ENCODE measurements at regions not wholly inside any gene's neighbourhood (a gene's known extent, or its start where the extent isn't known, plus 50 kb on each side); places are given as distances from the start of the nearest gene placed in this dataset.

- in situ Hi-C loops (cut with HindIII; ENCODE audit: low pct_unique_long_range_greater_than_20kb, low sequenced_read_pairs) = no loop called here
- POLR2A ChIA-PET = no interaction called here
- TF ChIP-seq REST (IDR thresholded peaks at IDR 0.05; ENCODE audit: insufficient read depth in 1 of 2, low read depth in 2 of 2, low read length in 1 of 2) (no peak), SIN3A (IDR thresholded peaks at IDR 0.05; ENCODE audit: borderline replicate concordance, insufficient read depth, low read depth, low read length) (no peak), TCF7L2 (IDR thresholded peaks at IDR 0.05; ENCODE audit: low read depth, low read length) (no peak), POLR2AphosphoS5 (IDR thresholded peaks at IDR 0.05; ENCODE audit: low read depth, low read length) (no peak), CTCF (IDR thresholded peaks at IDR 0.05) (no peak)
These were observed 1006.8 kb upstream of the MANEA start for GRCh38 chr6:94570581-94570980.

GRCh38 chr6:94562846-94563245, 1014.5 kb upstream of the MANEA start:
- Histone ChIP-seq H3K9me3 (ENCODE audit: control insufficient read depth, insufficient read depth, low read depth, low read length) (no peaks in the 10 kb centered on the region), H3K27ac (ENCODE audit: low read length) (no peak overlapping the region), H3K27me3 (ENCODE audit: control insufficient read depth, insufficient read depth, low read length) (no peaks in the 10 kb centered on the region), H3K4me1 (ENCODE audit: control insufficient read depth, insufficient read depth, low read length) (no peaks in the 10 kb centered on the region), H3K4me3 (ENCODE audit: low read depth in 2 of 2, low read length in 2 of 2) (no peak overlapping the region), H3K36me3 (ENCODE audit: control insufficient read depth, insufficient read depth, low read length) (no peaks in the 10 kb centered on the region)
- no TSS peak for BruUV-seq (replicated peaks)
- DNase-seq (ENCODE audit: low read depth, low spot score) (no peak), ATAC-seq (no peak)
- ChIA-PET POLR2A (no interaction called here), CTCF (no interaction called here)
- in situ Hi-C loops (cut with HindIII; ENCODE audit: low pct_unique_long_range_greater_than_20kb, low sequenced_read_pairs) = no loop called here
- TF ChIP-seq CTCF (IDR thresholded peaks at IDR 0.05) (no peak), TCF7L2 (IDR thresholded peaks at IDR 0.05; ENCODE audit: low read depth, low read length) (no peak), REST (IDR thresholded peaks at IDR 0.05; ENCODE audit: insufficient read depth in 1 of 2, low read depth in 2 of 2, low read length in 1 of 2) (no peak), POLR2AphosphoS5 (IDR thresholded peaks at IDR 0.05; ENCODE audit: low read depth, low read length) (no peak)
- intact Hi-C loops (cut with micrococcal nuclease; ENCODE audit: unreplicated experiment) = no loop called here

More at GRCh38 chr6:94570581-94570980, 1006.8 kb upstream of the MANEA start:
- no peak overlapping the region for H3K4me3 ChIP-seq (ENCODE audit: low read depth in 2 of 2, low read length in 2 of 2)
- no peaks in the 10 kb centered on the region for H3K36me3 ChIP-seq (ENCODE audit: control insufficient read depth, insufficient read depth, low read length)
- H3K4me1 ChIP-seq (ENCODE audit: control insufficient read depth, insufficient read depth, low read length) = no peaks in the 10 kb centered on the region
- CTCF ChIA-PET = no interaction called here
- H3K9me3 ChIP-seq (ENCODE audit: control insufficient read depth, insufficient read depth, low read depth, low read length) = no peaks in the 10 kb centered on the region
- BruUV-seq (replicated peaks) = no TSS peak
- DNase-seq (ENCODE audit: low read depth, low spot score) (no peak), ATAC-seq (no peak)
- no peak overlapping the region for H3K27ac ChIP-seq (ENCODE audit: low read length)
- intact Hi-C loops (cut with micrococcal nuclease; ENCODE audit: unreplicated experiment) = no loop called here
- no peaks in the 10 kb centered on the region for H3K27me3 ChIP-seq (ENCODE audit: control insufficient read depth, insufficient read depth, low read length)
